GM23338 (cell line): ENCODE measurements at regions not wholly inside any gene's neighbourhood (a gene's known extent, or its start where the extent isn't known, plus 50 kb on each side); places are given as distances from the start of the nearest gene placed in this dataset.

Experiments
- ATAC-seq: fragments of 200-7000 bp; cut with Tn5 transposase; 3 replicates; pipeline ENCODE4 v1.9.1; 2020
- DNase-seq: peaks from one replicate; pipeline ENCODE4 v3.0.0-alpha.2; 2015; ENCODE audit warnings: low spot score
- H2AFZ ChIP-seq: fragments of 200-600 bp; sonication (generic); 2 replicates; pipeline ENCODE4 v1.8.0; 2016; ENCODE audit warnings: antibody characterized with exemption, mild to moderate bottlenecking, moderate library complexity
- H3F3A ChIP-seq: fragments of 200-600 bp; sonication (generic); replicated peaks from 2 replicates; pipeline ENCODE4 v1.8.0; 2017; ENCODE audit warnings: antibody characterized with exemption, mixed run types, low read depth
- H3K27ac ChIP-seq: fragments of 200-600 bp; sonication (generic); 2 replicates; pipeline ENCODE4 v1.6.1; 2016; ENCODE audit warnings: low read depth
- H3K27me3 ChIP-seq: fragments of 200-600 bp; sonication (generic); 2 replicates; pipeline ENCODE4 v1.8.0; 2016; ENCODE audit warnings: mild to moderate bottlenecking, mixed run types, moderate library complexity; ENCODE audit not compliant: insufficient read depth
- H3K36me3 ChIP-seq: fragments of 200-600 bp; sonication (generic); 2 replicates; pipeline ENCODE4 v1.8.0; 2016; ENCODE audit warnings: mild to moderate bottlenecking; ENCODE audit not compliant: insufficient read depth
- H3K4me1 ChIP-seq: fragments of 200-600 bp; sonication (generic); 2 replicates; pipeline ENCODE4 v1.8.0; 2016; ENCODE audit warnings: mild to moderate bottlenecking, moderate library complexity; ENCODE audit not compliant: insufficient read depth
- H3K4me2 ChIP-seq: fragments of 200-600 bp; sonication (generic); 2 replicates; pipeline ENCODE4 v1.7.1; 2017; ENCODE audit warnings: mixed run types
- H3K4me3 ChIP-seq: fragments of 200-600 bp; sonication (generic); 2 replicates; pipeline ENCODE4 v1.6.1; 2016; ENCODE audit warnings: mixed run types
- H3K79me2 ChIP-seq: fragments of 200-600 bp; sonication (generic); replicated peaks from 2 replicates; pipeline ENCODE4 v1.8.0; 2017; ENCODE audit warnings: mild to moderate bottlenecking; ENCODE audit not compliant: insufficient read depth
- H3K9me2 ChIP-seq: fragments of 200-600 bp; sonication (generic); 2 replicates; pipeline ENCODE4 v1.8.0; 2017; ENCODE audit not compliant: insufficient read depth
- H4K20me1 ChIP-seq: fragments of 200-600 bp; sonication (generic); replicated peaks from 2 replicates; pipeline ENCODE4 v1.8.0; 2017; ENCODE audit warnings: mild to moderate bottlenecking; ENCODE audit not compliant: insufficient read depth
- H3K27ac Mint-ChIP-seq: 2 replicates; pipeline ENCODE4 v1.8.0; 2020; ENCODE audit warnings: inconsistent platforms, mild to moderate bottlenecking, moderate library complexity, mixed read lengths
- H3K27me3 Mint-ChIP-seq: 3 replicates; pipeline ENCODE4 v1.8.0; 2022; ENCODE audit warnings: low read depth, mild to moderate bottlenecking, moderate library complexity, mixed read lengths, inconsistent platforms; ENCODE audit not compliant: insufficient read depth, poor library complexity
- H3K36me3 Mint-ChIP-seq: 3 replicates; pipeline ENCODE4 v1.8.0; 2021; ENCODE audit warnings: low read depth, mild to moderate bottlenecking, inconsistent platforms, moderate library complexity, mixed read lengths
- H3K4me1 Mint-ChIP-seq: 3 replicates; pipeline ENCODE4 v1.8.0; 2020; ENCODE audit warnings: mild to moderate bottlenecking, inconsistent platforms, mixed read lengths
- H3K4me3 Mint-ChIP-seq: 3 replicates; pipeline ENCODE4 v1.8.0; 2021; ENCODE audit warnings: moderate library complexity, mild to moderate bottlenecking, inconsistent platforms, mixed read lengths
- H3K9me3 Mint-ChIP-seq: 3 replicates; pipeline ENCODE4 v1.8.0; 2020; ENCODE audit warnings: moderate library complexity, mild to moderate bottlenecking, inconsistent platforms, mixed read lengths
- NANOG ChIP-seq: IDR thresholded peaks from 2 replicates; pipeline ENCODE4 v1.6.1; 2016; ENCODE audit warnings: antibody characterized with exemption, borderline replicate concordance
- STAT1 ChIP-seq: IDR thresholded peaks from one replicate; pipeline ENCODE4 v1.6.1; 2016; ENCODE audit warnings: antibody characterized with exemption; ENCODE audit not compliant: unreplicated experiment
- ZNF114 ChIP-seq: fragments of 250-450 bp; sonication (Bioruptor Pico); IDR thresholded peaks from 2 replicates; pipeline ENCODE4 v1.5.0; 2020; ENCODE audit warnings: mild to moderate bottlenecking, moderate library complexity
- ZNF331 ChIP-seq: fragments of 250-450 bp; sonication (Bioruptor Pico); IDR thresholded peaks from 2 replicates; pipeline ENCODE4 v1.5.0; 2020; ENCODE audit warnings: low read depth, mild to moderate bottlenecking, moderate library complexity
- TF ChIP-seq, protein P1 (sequence below): fragments of 250-450 bp; sonication (Bioruptor Pico); IDR thresholded peaks from 2 replicates; pipeline ENCODE4 v1.5.0; 2020; ENCODE audit warnings: mild to moderate bottlenecking, moderate library complexity
- TF ChIP-seq, protein P2 (sequence below), 2 experiments: fragments of 200-600 bp in 1 of 2; sonication (generic) in 1 of 2; conservative IDR thresholded peaks; 2 replicates each; pipeline versions ENCODE4 v1.5.1 to v1.6.1; 2016 to 2017; ENCODE audit warnings: antibody characterized with exemption in 2 of 2, low read depth in 2 of 2, mild to moderate bottlenecking in 2 of 2, moderate library complexity in 1 of 2
- TF ChIP-seq, protein P3 (sequence below): IDR thresholded peaks from one replicate; pipeline ENCODE4 v1.6.1; 2018; ENCODE audit warnings: antibody characterized with exemption; ENCODE audit not compliant: unreplicated experiment

DNA sequence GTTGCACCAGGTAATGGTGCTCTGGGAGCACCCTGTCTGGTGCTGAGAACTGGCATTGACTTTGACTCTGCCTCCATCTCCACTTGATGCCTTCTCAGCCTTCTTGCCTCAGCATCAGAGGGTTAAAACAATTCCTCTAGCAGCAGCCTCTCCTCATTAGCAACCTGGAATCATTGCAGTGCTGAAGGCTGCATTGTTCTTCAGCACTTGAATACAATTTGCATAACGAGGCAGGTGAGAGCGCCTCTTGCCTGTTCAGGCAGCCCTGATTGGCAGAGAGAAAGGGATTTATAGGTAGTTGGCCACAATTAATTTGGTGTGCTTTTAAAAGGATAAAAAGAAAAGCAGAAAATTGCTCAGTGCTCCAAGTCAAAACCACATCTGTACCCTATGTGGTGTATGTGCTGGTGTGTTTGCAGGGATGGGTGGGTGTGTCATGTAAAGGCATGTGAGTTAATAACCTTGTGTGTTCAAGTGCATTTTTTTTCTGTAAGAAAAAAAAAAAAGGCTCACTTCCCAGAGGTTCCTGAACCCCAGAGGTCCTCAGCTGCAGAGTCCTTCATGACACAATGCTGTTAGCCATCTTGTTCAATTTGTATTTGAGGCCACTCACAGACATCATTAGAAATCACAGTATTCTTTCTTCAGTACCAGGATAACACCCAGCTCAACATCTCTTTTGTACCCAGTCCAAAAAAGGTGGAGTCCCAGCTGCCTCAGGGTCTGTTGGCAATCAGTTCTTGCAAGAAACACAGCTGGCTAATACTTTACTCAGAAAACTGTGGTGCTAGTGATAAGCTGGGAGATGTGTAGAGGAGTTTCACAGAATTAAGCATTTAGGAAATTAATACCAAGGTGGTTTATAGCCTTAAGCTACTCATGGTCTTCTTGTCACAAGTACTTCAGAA lies 385.6 kb downstream of the GRIN2B start:
- no peak overlapping the region for H3K4me3 ChIP-seq
- peaks cover 6% of the 10 kb centered on the region; the same call in 1 of the 2 replicates for H3K4me1 ChIP-seq
- no peak overlapping the region for H2AFZ ChIP-seq
- H4K20me1 ChIP-seq: no peaks in the 10 kb centered on the region
- H3K27ac Mint-ChIP-seq: peak overlapping the region; percentile 33; the same call in 1 of the 2 replicates
- ATAC-seq (peak; percentile 87), DNase-seq (peak; percentile 64)
- H3K4me1 Mint-ChIP-seq: peaks cover 31% of the 10 kb centered on the region
- no peaks in the 10 kb centered on the region for H3K27me3 Mint-ChIP-seq
- 0 out of 2 replicates have a peak overlapping the region, but pooled peaks have one; percentile 29 for H3K27ac ChIP-seq
- peaks cover 21% of the 10 kb centered on the region for H3K9me3 Mint-ChIP-seq
- H3K36me3 Mint-ChIP-seq: peaks cover 19% of the 10 kb centered on the region
- H3K79me2 ChIP-seq: no peaks in the 10 kb centered on the region
- peaks cover 3% of the 10 kb centered on the region; the same call in 1 of the 2 replicates for H3K9me2 ChIP-seq
- no peaks in the 10 kb centered on the region for H3K27me3 ChIP-seq
- TF ChIP-seq, protein P1, sequence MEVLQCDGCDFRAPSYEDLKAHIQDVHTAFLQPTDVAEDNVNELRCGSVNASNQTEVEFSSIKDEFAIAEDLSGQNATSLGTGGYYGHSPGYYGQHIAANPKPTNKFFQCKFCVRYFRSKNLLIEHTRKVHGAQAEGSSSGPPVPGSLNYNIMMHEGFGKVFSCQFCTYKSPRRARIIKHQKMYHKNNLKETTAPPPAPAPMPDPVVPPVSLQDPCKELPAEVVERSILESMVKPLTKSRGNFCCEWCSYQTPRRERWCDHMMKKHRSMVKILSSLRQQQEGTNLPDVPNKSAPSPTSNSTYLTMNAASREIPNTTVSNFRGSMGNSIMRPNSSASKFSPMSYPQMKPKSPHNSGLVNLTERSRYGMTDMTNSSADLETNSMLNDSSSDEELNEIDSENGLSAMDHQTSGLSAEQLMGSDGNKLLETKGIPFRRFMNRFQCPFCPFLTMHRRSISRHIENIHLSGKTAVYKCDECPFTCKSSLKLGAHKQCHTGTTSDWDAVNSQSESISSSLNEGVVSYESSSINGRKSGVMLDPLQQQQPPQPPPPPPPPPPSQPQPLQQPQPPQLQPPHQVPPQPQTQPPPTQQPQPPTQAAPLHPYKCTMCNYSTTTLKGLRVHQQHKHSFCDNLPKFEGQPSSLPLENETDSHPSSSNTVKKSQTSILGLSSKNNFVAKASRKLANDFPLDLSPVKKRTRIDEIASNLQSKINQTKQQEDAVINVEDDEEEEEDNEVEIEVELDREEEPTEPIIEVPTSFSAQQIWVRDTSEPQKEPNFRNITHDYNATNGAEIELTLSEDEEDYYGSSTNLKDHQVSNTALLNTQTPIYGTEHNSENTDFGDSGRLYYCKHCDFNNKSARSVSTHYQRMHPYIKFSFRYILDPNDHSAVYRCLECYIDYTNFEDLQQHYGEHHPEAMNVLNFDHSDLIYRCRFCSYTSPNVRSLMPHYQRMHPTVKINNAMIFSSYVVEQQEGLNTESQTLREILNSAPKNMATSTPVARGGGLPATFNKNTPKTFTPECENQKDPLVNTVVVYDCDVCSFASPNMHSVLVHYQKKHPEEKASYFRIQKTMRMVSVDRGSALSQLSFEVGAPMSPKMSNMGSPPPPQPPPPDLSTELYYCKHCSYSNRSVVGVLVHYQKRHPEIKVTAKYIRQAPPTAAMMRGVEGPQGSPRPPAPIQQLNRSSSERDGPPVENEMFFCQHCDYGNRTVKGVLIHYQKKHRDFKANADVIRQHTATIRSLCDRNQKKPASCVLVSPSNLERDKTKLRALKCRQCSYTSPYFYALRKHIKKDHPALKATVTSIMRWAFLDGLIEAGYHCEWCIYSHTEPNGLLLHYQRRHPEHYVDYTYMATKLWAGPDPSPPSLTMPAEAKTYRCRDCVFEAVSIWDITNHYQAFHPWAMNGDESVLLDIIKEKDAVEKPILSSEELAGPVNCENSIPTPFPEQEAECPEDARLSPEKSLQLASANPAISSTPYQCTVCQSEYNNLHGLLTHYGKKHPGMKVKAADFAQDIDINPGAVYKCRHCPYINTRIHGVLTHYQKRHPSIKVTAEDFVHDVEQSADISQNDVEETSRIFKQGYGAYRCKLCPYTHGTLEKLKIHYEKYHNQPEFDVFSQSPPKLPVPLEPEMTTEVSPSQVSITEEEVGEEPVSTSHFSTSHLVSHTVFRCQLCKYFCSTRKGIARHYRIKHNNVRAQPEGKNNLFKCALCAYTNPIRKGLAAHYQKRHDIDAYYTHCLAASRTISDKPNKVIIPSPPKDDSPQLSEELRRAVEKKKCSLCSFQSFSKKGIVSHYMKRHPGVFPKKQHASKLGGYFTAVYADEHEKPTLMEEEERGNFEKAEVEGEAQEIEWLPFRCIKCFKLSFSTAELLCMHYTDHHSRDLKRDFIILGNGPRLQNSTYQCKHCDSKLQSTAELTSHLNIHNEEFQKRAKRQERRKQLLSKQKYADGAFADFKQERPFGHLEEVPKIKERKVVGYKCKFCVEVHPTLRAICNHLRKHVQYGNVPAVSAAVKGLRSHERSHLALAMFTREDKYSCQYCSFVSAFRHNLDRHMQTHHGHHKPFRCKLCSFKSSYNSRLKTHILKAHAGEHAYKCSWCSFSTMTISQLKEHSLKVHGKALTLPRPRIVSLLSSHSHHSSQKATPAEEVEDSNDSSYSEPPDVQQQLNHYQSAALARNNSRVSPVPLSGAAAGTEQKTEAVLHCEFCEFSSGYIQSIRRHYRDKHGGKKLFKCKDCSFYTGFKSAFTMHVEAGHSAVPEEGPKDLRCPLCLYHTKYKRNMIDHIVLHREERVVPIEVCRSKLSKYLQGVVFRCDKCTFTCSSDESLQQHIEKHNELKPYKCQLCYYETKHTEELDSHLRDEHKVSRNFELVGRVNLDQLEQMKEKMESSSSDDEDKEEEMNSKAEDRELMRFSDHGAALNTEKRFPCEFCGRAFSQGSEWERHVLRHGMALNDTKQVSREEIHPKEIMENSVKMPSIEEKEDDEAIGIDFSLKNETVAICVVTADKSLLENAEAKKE (CRISPR knock-in tag): no peak
- TF ChIP-seq, protein P2, sequence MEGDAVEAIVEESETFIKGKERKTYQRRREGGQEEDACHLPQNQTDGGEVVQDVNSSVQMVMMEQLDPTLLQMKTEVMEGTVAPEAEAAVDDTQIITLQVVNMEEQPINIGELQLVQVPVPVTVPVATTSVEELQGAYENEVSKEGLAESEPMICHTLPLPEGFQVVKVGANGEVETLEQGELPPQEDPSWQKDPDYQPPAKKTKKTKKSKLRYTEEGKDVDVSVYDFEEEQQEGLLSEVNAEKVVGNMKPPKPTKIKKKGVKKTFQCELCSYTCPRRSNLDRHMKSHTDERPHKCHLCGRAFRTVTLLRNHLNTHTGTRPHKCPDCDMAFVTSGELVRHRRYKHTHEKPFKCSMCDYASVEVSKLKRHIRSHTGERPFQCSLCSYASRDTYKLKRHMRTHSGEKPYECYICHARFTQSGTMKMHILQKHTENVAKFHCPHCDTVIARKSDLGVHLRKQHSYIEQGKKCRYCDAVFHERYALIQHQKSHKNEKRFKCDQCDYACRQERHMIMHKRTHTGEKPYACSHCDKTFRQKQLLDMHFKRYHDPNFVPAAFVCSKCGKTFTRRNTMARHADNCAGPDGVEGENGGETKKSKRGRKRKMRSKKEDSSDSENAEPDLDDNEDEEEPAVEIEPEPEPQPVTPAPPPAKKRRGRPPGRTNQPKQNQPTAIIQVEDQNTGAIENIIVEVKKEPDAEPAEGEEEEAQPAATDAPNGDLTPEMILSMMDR (conservative IDR thresholded peaks at IDR 0.05; ENCODE audit: low read depth in 2 of 2): no peak
- no peak for TF ChIP-seq STAT1
- TF ChIP-seq ZNF331 (CRISPR knock-in tag): no peak
- no peak for TF ChIP-seq ZNF114 (CRISPR knock-in tag)
- 0 out of 2 replicates have a peak, but pooled peaks have one; percentile 8 for TF ChIP-seq NANOG
- TF ChIP-seq, protein P3, sequence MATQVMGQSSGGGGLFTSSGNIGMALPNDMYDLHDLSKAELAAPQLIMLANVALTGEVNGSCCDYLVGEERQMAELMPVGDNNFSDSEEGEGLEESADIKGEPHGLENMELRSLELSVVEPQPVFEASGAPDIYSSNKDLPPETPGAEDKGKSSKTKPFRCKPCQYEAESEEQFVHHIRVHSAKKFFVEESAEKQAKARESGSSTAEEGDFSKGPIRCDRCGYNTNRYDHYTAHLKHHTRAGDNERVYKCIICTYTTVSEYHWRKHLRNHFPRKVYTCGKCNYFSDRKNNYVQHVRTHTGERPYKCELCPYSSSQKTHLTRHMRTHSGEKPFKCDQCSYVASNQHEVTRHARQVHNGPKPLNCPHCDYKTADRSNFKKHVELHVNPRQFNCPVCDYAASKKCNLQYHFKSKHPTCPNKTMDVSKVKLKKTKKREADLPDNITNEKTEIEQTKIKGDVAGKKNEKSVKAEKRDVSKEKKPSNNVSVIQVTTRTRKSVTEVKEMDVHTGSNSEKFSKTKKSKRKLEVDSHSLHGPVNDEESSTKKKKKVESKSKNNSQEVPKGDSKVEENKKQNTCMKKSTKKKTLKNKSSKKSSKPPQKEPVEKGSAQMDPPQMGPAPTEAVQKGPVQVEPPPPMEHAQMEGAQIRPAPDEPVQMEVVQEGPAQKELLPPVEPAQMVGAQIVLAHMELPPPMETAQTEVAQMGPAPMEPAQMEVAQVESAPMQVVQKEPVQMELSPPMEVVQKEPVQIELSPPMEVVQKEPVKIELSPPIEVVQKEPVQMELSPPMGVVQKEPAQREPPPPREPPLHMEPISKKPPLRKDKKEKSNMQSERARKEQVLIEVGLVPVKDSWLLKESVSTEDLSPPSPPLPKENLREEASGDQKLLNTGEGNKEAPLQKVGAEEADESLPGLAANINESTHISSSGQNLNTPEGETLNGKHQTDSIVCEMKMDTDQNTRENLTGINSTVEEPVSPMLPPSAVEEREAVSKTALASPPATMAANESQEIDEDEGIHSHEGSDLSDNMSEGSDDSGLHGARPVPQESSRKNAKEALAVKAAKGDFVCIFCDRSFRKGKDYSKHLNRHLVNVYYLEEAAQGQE: no peak
- H3F3A ChIP-seq: no peaks in the 10 kb centered on the region
- peaks cover 7% of the 10 kb centered on the region; the same call in 1 of the 2 replicates for H3K36me3 ChIP-seq
- H3K4me2 ChIP-seq: peak overlapping the region; percentile 3; the same call in 1 of the 2 replicates
- no peak overlapping the region for H3K4me3 Mint-ChIP-seq
